ENCODE measurements at regions not wholly inside any gene's neighbourhood (a gene's known extent, or its start where the extent isn't known, plus 50 kb on each side); places are given as distances from the start of the nearest gene placed in this dataset.
A peak's percentile ranks its signal among the peaks of the same experiment; 100 is the strongest.

DNA sequence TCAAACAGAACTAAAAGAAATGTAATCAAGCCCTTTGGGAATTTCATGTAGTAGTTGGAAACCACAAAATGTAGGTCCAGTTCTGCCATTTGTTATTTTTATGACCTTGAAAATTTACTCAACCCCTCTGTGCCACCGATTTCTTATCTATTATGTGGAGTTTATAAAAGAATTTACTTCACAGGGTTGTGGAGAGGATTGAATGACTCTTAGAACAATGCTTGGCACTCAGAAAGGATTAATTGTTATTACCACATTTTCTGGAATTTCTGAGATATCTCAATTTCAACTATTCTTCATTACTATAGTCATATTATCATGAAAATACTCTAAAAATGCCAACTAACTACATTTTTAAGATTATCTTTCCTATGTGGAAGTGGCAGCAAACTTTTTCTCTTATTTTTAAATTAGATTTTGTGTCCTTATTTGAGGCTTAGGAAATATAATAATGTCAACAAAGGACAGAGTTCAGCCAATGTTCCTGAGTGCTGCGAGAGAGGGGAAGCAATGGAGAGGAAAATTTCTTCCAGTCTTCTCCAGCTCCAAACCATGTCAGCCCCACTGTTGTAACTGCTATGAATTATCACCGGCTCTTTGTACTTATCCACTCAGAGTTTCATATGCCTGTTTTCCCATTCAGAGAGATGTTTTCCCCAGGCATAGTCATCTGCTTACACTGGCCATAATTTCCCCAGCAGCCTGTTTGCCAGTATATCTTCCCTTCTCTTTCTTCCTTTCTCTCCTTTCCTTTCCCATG lies 525.6 kb downstream of the SPATA31D1 start:
- no peak for DNase-seq

GRCh38 chr9:82518868-82519267 lies 530.3 kb downstream of the SPATA31D1 start:
- DNase-seq: no peak

GRCh38 chr9:82519332-82519731 lies 530.8 kb downstream of the SPATA31D1 start:
- no peak for DNase-seq

DNA sequence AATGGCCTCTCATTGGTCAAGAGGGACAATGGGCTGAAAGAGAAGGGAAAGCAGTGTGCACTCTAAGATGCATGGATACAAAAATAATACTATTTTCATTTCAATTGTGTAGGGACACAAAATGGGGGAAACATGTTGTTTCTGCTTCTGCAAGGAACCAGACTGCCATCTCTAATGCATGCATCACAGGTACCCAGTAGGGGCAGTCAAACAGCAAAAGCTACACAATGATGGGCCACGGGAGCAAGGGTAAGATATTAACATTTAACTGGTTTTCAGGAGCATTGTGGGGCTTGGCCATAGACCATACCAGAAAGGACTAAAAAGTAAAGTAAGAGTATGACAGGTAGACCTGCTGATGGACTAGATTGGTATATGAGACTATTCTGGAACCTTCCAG lies 535.8 kb downstream of the SPATA31D1 start:
- DNase-seq: no peak

DNA sequence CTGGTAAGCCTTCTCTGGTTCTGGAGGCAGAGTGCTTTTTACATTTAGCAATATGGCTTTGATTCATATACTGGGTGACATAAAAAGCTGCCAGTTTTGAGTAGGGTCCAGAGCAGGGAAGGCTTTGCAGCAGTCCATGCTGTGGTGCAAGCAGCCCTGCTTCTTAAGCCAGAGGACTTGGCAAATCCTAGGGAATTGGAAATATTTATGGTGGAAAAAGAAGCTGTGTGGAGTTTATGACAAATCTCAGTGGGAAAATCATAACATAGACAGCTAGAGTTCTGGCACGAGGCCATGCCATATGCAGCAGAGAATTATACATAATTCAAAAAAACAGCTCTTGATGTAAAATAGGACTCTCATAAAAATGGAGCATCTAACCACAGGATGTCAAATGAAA lies 536.4 kb downstream of the RASEF start:
- no peak for DNase-seq

GRCh38 chr9:82531795-82532194 lies 531.1 kb downstream of the RASEF start:
- DNase-seq: no peak

- peak in 1 of 2 experiments; percentile 17 for DNase-seq
Observed at GRCh38 chr9:82532504-82533180, 530.3 kb downstream of the RASEF start.

DNA sequence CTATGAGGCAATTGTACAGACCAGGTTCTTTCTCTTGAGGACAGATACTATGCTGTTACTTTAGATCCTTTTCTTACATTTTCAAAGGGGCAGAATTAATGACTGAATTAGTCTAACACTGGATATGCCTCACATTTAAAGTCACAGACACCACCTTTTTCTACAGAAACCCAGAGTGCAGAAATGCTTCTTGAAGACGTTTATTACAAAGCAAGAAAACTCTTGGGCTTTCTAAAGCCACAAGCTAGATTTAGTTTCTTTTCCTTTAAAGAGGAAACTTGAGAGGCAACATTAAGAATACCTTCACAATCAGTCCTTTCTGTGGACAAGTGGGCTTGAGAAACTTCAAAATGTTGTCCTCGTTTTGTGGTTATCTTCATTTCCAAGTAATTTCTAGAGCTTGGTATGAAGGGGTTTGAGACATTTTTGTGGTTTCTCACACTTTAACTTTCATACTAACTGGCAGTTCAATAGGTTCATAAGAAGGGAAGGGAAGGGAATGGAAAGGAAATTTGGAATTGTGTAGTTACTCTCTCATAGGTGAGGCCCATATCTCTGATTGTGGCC lies 527.4 kb downstream of the RASEF start:
- DNase-seq: no peak

GRCh38 chr9:82538634-82539033 lies 524.3 kb downstream of the RASEF start:
- DNase-seq: no peak

GRCh38 chr9:82539146-82539545 lies 523.8 kb downstream of the RASEF start:
- no peak for DNase-seq

- no peak for DNase-seq
Observed at GRCh38 chr9:82539856-82540579, 522.9 kb downstream of the RASEF start.

DNA sequence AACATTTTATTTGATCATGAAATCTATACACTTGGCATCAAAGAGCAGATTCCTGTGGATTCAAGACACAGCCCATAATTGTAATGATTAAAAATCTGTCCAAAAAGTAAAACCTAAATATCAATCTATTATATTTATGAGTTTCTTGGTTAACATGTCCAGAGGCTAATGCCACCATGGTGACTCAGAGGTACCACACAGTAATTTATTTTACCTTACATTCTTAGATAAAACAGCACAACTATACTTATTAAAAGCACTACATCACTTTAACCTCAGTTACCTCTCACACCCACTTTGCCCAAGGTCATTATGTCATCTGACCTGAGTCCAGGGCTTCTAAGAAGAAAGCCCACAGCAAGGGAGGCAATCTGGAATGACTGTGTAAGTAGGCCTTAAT lies 519.2 kb downstream of the RASEF start:
- DNase-seq: no peak

DNA sequence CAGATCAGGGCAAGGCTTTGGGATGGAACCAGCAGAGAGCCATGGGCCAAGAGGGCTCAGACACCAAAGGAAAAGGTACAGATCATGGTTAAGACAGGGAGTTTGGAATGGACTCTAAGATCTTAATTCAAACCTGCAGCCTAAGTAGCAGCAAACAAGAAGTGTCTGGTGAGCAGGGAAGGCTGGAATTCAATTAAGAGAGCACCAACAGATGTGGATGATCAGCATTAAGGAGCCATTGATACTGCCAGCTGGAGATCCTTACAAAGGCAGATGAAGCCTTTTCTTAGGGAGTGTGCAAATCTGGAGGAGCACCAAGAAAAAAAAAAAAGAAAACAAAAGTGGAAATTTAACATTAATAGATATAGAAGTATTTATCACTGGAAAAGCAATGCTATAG lies 516.8 kb downstream of the RASEF start:
- DNase-seq: no peak

DNA sequence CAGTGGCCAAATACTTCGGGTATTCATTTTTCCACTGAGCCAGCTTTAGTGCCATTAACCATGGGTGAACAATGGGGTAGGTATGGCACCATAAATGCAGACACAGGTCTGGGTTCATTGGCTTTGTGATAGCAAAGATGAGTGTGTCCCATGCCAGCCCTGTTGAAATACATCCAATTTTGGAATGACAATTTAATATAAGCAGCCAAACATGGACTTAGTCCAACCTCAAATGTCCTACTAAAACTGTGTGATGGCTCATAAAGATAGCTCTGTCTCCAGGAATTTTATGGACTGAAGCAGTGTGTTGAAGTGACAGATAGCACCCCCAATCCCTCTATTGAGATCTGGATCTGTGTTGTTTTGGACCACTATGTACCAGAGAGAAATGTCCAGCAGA lies 514.9 kb downstream of the RASEF start:
- DNase-seq: no peak

DNA sequence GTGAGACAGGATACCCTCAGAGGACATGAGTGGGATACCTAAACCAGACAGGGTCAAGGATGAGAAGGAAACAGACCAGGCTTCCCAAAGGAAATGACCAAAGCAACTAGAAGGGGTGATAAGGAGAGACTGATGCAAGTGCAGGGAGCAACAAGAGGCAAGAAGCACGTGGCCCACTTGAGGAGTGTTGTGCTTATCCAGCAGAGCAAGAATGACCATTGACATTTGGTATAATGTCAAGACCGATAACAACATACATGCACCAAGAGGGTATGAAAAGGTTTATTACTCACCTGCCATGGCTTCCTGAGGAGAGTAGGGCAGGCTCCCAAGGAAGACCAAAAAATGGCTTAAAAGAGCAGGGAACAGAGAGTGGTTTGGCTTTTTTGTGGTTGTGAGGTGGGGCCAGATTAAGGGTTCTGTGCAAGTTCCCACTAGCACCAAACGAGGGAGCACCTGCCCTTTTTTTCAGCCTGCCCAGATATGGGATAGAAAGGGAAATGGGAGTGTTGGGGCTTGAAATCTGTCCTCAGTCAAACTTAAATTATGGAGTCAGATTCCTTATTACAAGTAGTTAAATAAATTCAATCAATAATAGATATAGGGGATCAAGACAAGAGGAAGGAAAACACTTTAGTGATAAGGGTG lies 513.6 kb downstream of the RASEF start:
- DNase-seq: no peak

DNA sequence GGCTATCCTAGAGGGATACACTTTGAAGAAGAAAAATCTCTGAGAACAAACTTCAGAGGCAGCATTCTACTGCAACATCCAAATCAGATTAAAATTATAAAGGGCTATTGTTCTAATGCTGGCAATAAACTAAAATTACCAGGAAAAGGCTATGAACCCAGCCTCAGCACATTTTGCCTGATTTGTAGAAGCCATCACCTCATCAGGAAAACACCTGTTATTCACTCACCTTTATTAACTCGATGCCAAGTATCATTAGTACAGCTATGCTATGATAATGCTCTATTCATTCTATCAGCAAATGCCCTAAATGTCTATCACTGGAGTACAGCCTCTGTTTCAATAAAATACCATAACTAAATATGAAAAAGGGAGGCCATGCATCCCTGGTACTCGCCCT lies 510.2 kb downstream of the RASEF start:
- no peak for DNase-seq

DNA sequence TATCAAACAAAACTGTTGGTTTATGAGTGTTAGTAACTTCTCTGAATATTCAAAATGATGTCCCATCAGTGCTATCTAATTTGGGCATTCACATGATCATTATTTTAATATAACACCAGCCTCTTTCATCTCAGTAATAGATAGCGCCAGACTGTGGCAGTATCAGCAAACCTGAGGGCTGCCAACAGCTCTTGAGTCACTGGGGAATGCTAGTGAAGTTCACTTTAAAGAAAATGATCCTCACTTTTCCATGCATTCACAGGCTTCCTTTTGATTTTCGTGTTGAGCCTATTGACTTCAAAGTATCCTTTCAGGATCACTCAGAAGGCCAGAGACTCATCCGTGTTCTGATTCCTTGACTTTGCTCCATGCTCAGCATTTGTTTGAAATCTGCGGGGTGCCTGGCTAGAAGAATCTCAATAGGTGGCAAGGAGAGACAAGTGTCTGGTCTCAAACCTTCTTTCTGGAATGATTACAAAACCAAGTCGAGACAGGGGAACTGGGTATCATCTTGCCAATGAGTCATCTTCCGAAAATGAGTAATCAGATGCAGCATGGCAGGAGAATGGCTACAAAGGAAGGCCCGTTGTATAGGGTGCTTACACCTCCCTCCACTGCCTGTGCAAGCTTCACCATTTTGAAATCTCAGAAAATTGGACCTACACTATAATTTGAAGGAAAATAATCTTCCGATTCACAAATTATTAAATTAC lies 509.1 kb downstream of the RASEF start:
- DNase-seq: no peak

DNA sequence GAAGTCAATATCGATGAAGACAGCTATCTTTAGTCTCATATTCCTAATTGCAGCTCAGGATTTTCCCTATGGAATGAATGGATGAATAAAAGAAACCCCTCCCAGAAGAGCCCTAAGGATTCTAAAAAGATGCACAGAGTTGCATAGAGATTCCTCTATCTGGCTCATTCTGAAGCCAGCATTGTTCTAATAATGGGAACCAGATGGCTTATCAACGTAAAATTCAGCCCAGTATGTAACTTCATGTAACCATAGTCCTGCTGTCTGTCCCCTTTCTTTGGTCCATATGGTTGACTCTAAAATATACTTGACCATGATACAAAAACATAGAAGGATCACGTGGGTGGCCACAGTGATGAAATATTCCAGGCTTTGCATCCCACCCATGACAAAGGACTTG lies 508.6 kb downstream of the RASEF start:
- DNase-seq: no peak

DNA sequence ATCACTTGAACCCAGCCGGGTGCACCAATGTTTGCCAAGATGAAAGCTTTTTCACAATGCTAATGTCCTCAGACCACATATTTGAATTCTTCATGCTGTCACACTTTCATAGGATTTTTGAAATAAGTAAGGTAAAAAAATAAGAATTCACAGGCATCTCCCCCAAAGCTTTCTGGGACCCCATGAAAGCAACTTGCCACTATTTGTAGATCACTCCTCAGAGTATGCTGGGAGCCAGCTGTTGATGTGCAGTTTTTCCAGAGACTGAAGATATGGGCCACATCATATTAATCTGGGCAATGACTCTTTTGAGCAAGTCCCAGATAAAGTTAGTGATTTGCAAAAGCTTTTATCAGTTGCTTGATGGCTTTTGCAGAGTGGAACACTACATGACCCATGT lies 507.9 kb downstream of the RASEF start:
- no peak for DNase-seq

- no peak for DNase-seq
Observed at GRCh38 chr9:82555431-82556051, 507.4 kb downstream of the RASEF start.

DNA sequence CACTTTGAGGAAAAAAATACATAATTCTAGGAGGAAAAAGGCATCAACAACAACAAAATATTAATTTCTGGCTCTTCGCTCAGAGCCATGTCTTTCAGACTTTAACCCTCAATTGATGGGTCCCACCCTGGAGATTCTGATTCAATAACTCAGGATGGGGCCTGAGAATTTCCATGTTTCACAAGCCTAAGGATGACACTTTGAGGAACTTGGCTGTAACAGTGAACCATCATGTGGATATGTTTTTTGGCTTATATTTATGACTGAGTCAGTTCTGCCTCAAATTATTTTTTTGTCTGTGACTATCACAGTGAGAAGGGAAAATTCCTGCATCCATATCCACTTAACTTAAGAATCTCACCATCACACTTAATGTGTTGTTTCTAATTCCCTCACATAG lies 504.6 kb downstream of the RASEF start:
- no peak for DNase-seq

All from NCI-H526 (cell line).